ENCODE measurements at regions not wholly inside any gene's neighbourhood (a gene's known extent, or its start where the extent isn't known, plus 50 kb on each side); places are given as distances from the start of the nearest gene placed in this dataset.

GRCh38 chr10:89975771-89976170 is 274.4 kb downstream of the KIF20B start:
- TF ChIP-seq CTCF (IDR thresholded peaks at IDR 0.05; ENCODE audit: low read length) (no peak), EZH2 (optimal IDR thresholded peaks at IDR 0.05; ENCODE audit: low read depth, low read length) (no peak), EZH2phosphoT487 (IDR thresholded peaks at IDR 0.05; ENCODE audit: low read length) (no peak)

Data from MM.1S (cell line).